Spleen (tissue), 7 donors: ENCODE measurements at regions not wholly inside any gene's neighbourhood (a gene's known extent, or its start where the extent isn't known, plus 50 kb on each side); places are given as distances from the start of the nearest gene placed in this dataset.

ENCODE experiments used
- CTCF ChIP-seq, 11 experiments: fragments of 200-600 bp in 7 of 11; fragments of 450-650 bp in 4 of 11; sonication (generic) in 4 of 11; IDR thresholded peaks in 8 of 11; conservative IDR thresholded peaks in 3 of 11; 1 replicate in 7 of 11; 2 replicates in 4 of 11; pipeline versions ENCODE4 v1.4.0 to v1.8.0; 2016 to 2021; ENCODE audit warnings: antibody characterized with exemption in 11 of 11, inconsistent platforms in 4 of 11, mild to moderate bottlenecking in 1 of 11
- POLR2A ChIP-seq, 3 donors: fragments of 450-650 bp; IDR thresholded peaks; one replicate each; pipeline ENCODE4 v1.5.1; 2017; ENCODE audit warnings: antibody characterized with exemption in 3 of 3, mild to moderate bottlenecking in 1 of 3
- POLR2AphosphoS5 ChIP-seq, 3 donors: sonication (generic); formaldehyde crosslinking; IDR thresholded peaks; one replicate each; pipeline ENCODE4 v1.5.1; 2017; ENCODE audit warnings: antibody characterized with exemption in 3 of 3
- donor health status: DM: no; HTN: no; CAD: no; lungs with moderate emphysema.
- donor health status: DM: no; HTN: no; CAD: no.
- donor health status: DM: no; HTN: no; CAD: no.

- TF ChIP-seq CTCF (IDR thresholded peaks at IDR 0.05 in 8 of 11, conservative IDR thresholded peaks at IDR 0.05 in 3 of 11): no peak
- TF ChIP-seq POLR2AphosphoS5 (IDR thresholded peaks at IDR 0.05): no peak
- no peak for TF ChIP-seq POLR2A (IDR thresholded peaks at IDR 0.05)
These were observed 368.6 kb upstream of the MPDZ start for GRCh38 chr9:13648068-13648467.
